ENCODE measurements at regions not wholly inside any gene's neighbourhood (a gene's known extent, or its start where the extent isn't known, plus 50 kb on each side); places are given as distances from the start of the nearest gene placed in this dataset.
"Not testable (repeated sequence)": the region's sequence is repeated elsewhere in the genome, so short reads cannot be mapped to it uniquely, and the experiment has no call there.

DNA sequence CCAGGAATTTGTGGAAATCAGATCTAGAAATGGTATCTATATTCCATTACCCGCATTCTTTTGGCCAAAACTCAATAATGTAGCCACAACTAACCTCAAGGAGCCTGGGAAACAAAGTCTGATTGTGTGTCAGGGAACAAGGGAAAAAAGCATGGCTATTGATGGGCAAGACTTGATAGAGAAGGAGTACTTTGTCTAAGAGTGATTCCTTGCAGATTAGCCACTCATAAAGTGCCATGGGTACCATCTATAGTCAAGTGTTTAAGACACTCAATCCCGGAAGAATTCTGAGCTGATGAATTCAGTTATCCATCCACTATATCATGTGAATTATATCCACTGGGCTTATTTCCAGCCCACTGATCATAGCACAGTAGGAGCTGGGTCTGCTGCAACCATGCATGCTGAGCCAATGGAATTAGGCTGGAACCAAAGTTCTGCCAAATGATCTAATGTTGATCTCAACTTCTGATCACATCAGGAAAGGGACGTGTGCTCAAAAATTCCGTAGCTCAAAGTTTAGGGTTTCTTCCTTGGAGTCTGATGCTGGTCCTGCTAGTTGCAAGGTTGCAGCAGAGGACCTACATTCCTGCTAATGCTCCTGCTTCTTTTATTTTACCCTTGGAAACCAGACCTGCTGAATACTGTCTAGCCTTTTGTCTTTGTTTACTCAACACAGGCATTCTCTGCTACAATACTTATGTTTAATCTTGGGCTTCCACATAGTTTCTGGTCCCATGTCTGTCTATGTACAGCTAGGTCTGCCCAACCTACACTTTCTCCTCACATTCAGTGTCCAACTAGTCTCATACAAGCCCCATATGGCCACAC lies 629.7 kb downstream of the IRS1 start:
- DNase-seq (ENCODE audit: low spot score) = no peak
- TF ChIP-seq, protein P1, sequence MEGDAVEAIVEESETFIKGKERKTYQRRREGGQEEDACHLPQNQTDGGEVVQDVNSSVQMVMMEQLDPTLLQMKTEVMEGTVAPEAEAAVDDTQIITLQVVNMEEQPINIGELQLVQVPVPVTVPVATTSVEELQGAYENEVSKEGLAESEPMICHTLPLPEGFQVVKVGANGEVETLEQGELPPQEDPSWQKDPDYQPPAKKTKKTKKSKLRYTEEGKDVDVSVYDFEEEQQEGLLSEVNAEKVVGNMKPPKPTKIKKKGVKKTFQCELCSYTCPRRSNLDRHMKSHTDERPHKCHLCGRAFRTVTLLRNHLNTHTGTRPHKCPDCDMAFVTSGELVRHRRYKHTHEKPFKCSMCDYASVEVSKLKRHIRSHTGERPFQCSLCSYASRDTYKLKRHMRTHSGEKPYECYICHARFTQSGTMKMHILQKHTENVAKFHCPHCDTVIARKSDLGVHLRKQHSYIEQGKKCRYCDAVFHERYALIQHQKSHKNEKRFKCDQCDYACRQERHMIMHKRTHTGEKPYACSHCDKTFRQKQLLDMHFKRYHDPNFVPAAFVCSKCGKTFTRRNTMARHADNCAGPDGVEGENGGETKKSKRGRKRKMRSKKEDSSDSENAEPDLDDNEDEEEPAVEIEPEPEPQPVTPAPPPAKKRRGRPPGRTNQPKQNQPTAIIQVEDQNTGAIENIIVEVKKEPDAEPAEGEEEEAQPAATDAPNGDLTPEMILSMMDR (IDR thresholded peaks at IDR 0.05; ENCODE audit: unreplicated experiment) = no peak
- H3K27ac Mint-ChIP-seq (ENCODE audit: unreplicated experiment) = no peak overlapping the region
- H3K36me3 Mint-ChIP-seq (ENCODE audit: low read depth, unreplicated experiment) = no peaks in the 10 kb centered on the region
- peaks cover 3% of the 10 kb centered on the region for H3K4me1 Mint-ChIP-seq (ENCODE audit: unreplicated experiment)
- H3K9me3 Mint-ChIP-seq (ENCODE audit: unreplicated experiment) = no peaks in the 10 kb centered on the region
- peaks cover 3% of the 10 kb centered on the region for H3K27me3 Mint-ChIP-seq (ENCODE audit: unreplicated experiment)
- H3K4me3 Mint-ChIP-seq (ENCODE audit: unreplicated experiment) = no peak overlapping the region

DNA sequence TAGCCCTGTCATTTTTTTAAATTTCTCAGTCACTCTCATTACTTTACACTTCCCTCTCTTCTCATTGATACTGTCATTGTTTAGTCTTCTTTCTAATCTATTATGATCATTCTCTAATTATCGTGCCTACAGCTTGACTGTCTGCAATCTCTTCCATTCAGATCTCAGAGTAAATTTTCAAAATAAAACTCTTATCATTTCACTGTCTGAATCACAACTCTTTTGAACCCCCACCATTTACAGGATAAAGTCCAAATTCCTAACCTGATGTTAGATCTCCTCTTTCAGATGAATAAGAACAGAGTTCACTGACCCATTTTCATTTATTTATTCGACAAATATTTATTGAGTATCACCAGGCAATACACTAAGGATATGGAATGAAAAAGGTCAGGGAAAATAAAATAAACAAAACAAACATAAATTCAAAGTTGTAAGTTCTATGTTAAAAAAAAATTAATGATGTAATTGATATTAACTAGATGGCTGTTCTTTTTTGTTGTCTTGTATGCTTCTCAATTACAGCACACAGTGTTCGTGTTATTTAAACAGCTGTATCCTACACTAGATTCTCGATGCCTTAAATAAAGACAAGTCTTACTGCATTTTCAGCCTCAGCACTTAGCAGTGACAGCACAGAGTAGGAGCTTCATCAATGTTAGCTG lies 631.0 kb downstream of the IRS1 start:
- TF ChIP-seq, protein P1 (IDR thresholded peaks at IDR 0.05; ENCODE audit: unreplicated experiment) = no peak
- H3K9me3 Mint-ChIP-seq (ENCODE audit: unreplicated experiment) = no peaks in the 10 kb centered on the region
- DNase-seq (ENCODE audit: low spot score) = no peak
- peaks cover 3% of the 10 kb centered on the region for H3K4me1 Mint-ChIP-seq (ENCODE audit: unreplicated experiment)
- no peaks in the 10 kb centered on the region for H3K36me3 Mint-ChIP-seq (ENCODE audit: low read depth, unreplicated experiment)
- peaks cover 3% of the 10 kb centered on the region for H3K27me3 Mint-ChIP-seq (ENCODE audit: unreplicated experiment)
- no peak overlapping the region for H3K4me3 Mint-ChIP-seq (ENCODE audit: unreplicated experiment)
- no peak overlapping the region for H3K27ac Mint-ChIP-seq (ENCODE audit: unreplicated experiment)

DNA sequence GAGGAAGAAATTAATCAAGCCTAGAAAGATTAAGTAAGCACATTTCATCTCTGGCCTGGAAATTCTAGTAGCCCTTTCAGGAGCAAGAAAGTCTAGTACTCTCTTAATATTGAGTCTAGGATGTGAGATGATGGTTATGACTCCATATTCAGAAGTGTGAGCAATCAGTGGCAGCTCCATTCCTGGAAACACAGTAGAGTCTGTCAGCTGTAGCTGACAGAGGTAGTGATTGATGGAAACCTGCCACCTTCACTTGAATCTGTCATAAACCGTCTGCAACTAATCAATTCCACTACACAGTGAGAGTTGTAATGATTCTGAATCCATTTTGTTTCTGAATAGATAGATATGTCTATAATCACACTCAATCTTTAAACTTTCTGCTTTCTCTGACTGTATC lies 635.1 kb downstream of the IRS1 start:
- no peak for DNase-seq (ENCODE audit: low spot score)
- no peak overlapping the region for H3K4me3 Mint-ChIP-seq (ENCODE audit: unreplicated experiment)
- TF ChIP-seq, protein P1 (IDR thresholded peaks at IDR 0.05; ENCODE audit: unreplicated experiment) = no peak

DNA sequence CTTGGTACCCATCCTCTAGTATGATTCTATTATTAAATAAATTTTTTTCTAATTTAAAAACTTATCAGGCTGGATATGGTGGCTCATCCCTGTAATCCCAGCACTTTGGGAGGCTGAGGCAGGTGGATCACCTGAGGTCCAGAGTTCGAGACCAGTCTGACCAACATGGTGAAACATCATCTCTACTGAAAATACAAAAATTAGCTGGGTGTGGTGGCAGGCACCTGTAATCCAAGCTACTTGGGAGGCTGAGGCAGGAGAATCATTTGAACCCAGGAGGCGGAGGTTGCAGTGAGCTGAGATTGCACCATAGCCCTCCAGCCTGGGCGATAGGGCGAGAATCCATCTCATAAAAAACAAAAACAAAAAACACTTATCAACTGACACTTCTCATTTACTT lies 639.0 kb downstream of the IRS1 start:
- DNase-seq (ENCODE audit: low spot score); H3K4me3 Mint-ChIP-seq (ENCODE audit: unreplicated experiment); H3K36me3 Mint-ChIP-seq (ENCODE audit: low read depth, unreplicated experiment); H3K27ac Mint-ChIP-seq (ENCODE audit: unreplicated experiment); H3K27me3 Mint-ChIP-seq (ENCODE audit: unreplicated experiment); H3K4me1 Mint-ChIP-seq (ENCODE audit: unreplicated experiment); H3K9me3 Mint-ChIP-seq (ENCODE audit: unreplicated experiment): not testable (repeated sequence)

More for the DNA sequence above, 635.1 kb downstream of the IRS1 start:
- Mint-ChIP-seq H3K27me3 (ENCODE audit: unreplicated experiment) (no peaks in the 10 kb centered on the region), H3K9me3 (ENCODE audit: unreplicated experiment) (no peaks in the 10 kb centered on the region), H3K27ac (ENCODE audit: unreplicated experiment) (no peak overlapping the region), H3K36me3 (ENCODE audit: low read depth, unreplicated experiment) (no peaks in the 10 kb centered on the region), H3K4me1 (ENCODE audit: unreplicated experiment) (peaks cover 4% of the 10 kb centered on the region)

DNA sequence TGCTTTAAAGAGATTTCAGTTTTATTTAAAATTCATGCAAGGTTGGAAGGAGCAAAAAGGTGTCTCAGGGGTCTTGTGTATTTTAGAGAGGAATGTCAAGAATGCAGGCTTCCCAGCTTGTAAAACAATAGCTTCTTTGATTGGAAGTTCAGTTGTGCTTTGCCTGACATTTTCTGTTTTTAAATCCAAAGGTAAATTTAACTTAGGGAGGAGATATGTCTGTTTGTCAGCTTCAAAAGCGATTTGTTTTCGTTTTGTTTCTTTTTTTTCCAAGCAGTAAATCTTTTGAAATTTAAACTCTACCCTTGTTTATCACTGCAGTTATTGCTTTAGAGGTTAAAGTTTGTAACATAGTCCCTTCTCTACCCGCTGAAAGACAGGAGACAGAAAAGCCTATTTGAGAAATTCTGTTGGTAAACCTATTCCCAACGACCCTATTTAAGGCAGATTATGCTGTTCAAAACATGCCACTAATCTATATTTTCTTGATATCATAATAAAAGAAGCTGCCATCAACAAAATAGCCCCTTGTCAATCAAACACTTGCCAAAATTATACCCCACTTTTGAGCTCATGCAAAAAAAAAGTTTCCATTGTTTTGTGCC lies 639.6 kb downstream of the IRS1 start:
- TF ChIP-seq, protein P1 (IDR thresholded peaks at IDR 0.05; ENCODE audit: unreplicated experiment) = no peak
- no peaks in the 10 kb centered on the region for H3K9me3 Mint-ChIP-seq (ENCODE audit: unreplicated experiment)
- DNase-seq (ENCODE audit: low spot score) = no peak
- H3K27me3 Mint-ChIP-seq (ENCODE audit: unreplicated experiment) = no peaks in the 10 kb centered on the region
- H3K4me3 Mint-ChIP-seq (ENCODE audit: unreplicated experiment) = no peak overlapping the region
- no peak overlapping the region for H3K27ac Mint-ChIP-seq (ENCODE audit: unreplicated experiment)
- H3K36me3 Mint-ChIP-seq (ENCODE audit: low read depth, unreplicated experiment) = no peaks in the 10 kb centered on the region
- H3K4me1 Mint-ChIP-seq (ENCODE audit: unreplicated experiment) = peaks cover 7% of the 10 kb centered on the region

All from endothelial cell (in vitro differentiated cells).